Ascending aorta (tissue), 2 donors: ENCODE measurements at regions not wholly inside any gene's neighbourhood (a gene's known extent, or its start where the extent isn't known, plus 50 kb on each side); places are given as distances from the start of the nearest gene placed in this dataset.
"Not testable (repeated sequence)": the region's sequence is repeated elsewhere in the genome, so short reads cannot be mapped to it uniquely, and the experiment has no call there.

Source experiments
- DNase-seq, 2 donors: peaks; one replicate each; pipeline ENCODE4 v3.0.0-alpha.2; 2019; ENCODE audit warnings: low spot score in 2 of 2
- H3K27ac ChIP-seq, 2 donors: fragments of 200-600 bp; sonication (generic); one replicate each; pipeline ENCODE4 v1.5.1; 2016 to 2017; ENCODE audit warnings: mild to moderate bottlenecking in 1 of 2
- H3K27me3 ChIP-seq: fragments of 200-600 bp; sonication (generic); one replicate; pipeline ENCODE4 v1.5.1; 2017
- H3K36me3 ChIP-seq, 2 donors: fragments of 200-600 bp; sonication (generic); one replicate each; pipeline ENCODE4 v1.5.1; 2016
- H3K4me1 ChIP-seq, 2 donors: fragments of 200-600 bp; sonication (generic); one replicate each; pipeline ENCODE4 v1.5.1; 2016 to 2017; ENCODE audit warnings: mild to moderate bottlenecking in 1 of 2
- H3K4me3 ChIP-seq, 2 donors: fragments of 200-600 bp; sonication (generic); one replicate each; pipeline ENCODE4 v1.5.1; 2016 to 2017; ENCODE audit warnings: mild to moderate bottlenecking in 1 of 2
- H3K9me3 ChIP-seq, 2 donors: fragments of 200-600 bp; sonication (generic); one replicate each; pipeline ENCODE4 v1.5.1; 2016
- CTCF ChIP-seq, 3 experiments: fragments of 200-600 bp in 2 of 3; fragments of 450-650 bp in 1 of 3; sonication (generic) in 2 of 3; IDR thresholded peaks; one replicate each; pipeline ENCODE4 v1.5.1; 2016 to 2019; ENCODE audit warnings: antibody characterized with exemption in 3 of 3, mild to moderate bottlenecking in 1 of 3, moderate library complexity in 1 of 3
- intact Hi-C: fragments of 100-400 bp; cut with DNase I; formaldehyde crosslinking; loops from one replicate; pipeline ENCODE4 v1.15.1; 2023

GRCh38 chr2:36192983-36193382 is 162.6 kb upstream of the CRIM1 start:
- no peaks in the 10 kb centered on the region for H3K36me3 ChIP-seq
- H3K27me3 ChIP-seq, result no peaks in the 10 kb centered on the region
- no peak overlapping the region for H3K4me3 ChIP-seq
- H3K27ac ChIP-seq, result no peak overlapping the region
- no peak for DNase-seq
- intact Hi-C loops, result no loop called here
- H3K9me3 ChIP-seq, result no peaks in the 10 kb centered on the region
- TF ChIP-seq CTCF (IDR thresholded peaks at IDR 0.05), result no peak
- no peaks in the 10 kb centered on the region for H3K4me1 ChIP-seq

GRCh38 chr2:36190097-36190496 is 165.5 kb upstream of the CRIM1 start:
- Histone ChIP-seq H3K4me3 (no peak overlapping the region), H3K27ac (no peak overlapping the region), H3K36me3 (no peaks in the 10 kb centered on the region), H3K27me3 (no peaks in the 10 kb centered on the region), H3K4me1 (no peaks in the 10 kb centered on the region), H3K9me3 (no peaks in the 10 kb centered on the region)
- no peak for DNase-seq
- intact Hi-C loops, result no loop called here
- no peak for TF ChIP-seq CTCF (IDR thresholded peaks at IDR 0.05)

GRCh38 chr2:36185624-36186023 is 170.0 kb upstream of the CRIM1 start:
- no peak for DNase-seq
- H3K9me3 ChIP-seq, result no peaks in the 10 kb centered on the region
- H3K27ac ChIP-seq, result no peak overlapping the region
- intact Hi-C loops, result no loop called here
- H3K4me1 ChIP-seq, result no peaks in the 10 kb centered on the region
- TF ChIP-seq CTCF (IDR thresholded peaks at IDR 0.05), result no peak
- no peaks in the 10 kb centered on the region for H3K27me3 ChIP-seq
- no peaks in the 10 kb centered on the region for H3K36me3 ChIP-seq
- no peak overlapping the region for H3K4me3 ChIP-seq

- Histone ChIP-seq H3K9me3 (no peaks in the 10 kb centered on the region), H3K4me1 (no peaks in the 10 kb centered on the region), H3K36me3 (no peaks in the 10 kb centered on the region), H3K27me3 (no peaks in the 10 kb centered on the region), H3K27ac (no peak overlapping the region), H3K4me3 (no peak overlapping the region)
- DNase-seq, result no peak
- TF ChIP-seq CTCF (IDR thresholded peaks at IDR 0.05), result no peak
- intact Hi-C loops, result no loop called here
These were observed 170.7 kb upstream of the CRIM1 start for GRCh38 chr2:36184848-36185247.

GRCh38 chr2:36180789-36181482 is 174.6 kb upstream of the CRIM1 start:
- H3K27me3 ChIP-seq, H3K36me3 ChIP-seq, H3K9me3 ChIP-seq, DNase-seq, H3K4me1 ChIP-seq, H3K27ac ChIP-seq, H3K4me3 ChIP-seq, intact Hi-C loops: not testable (repeated sequence)

- H3K4me1 ChIP-seq, intact Hi-C loops, H3K36me3 ChIP-seq, DNase-seq, H3K27ac ChIP-seq, H3K27me3 ChIP-seq, H3K4me3 ChIP-seq, H3K9me3 ChIP-seq: not testable (repeated sequence)
These were observed 175.3 kb upstream of the CRIM1 start for GRCh38 chr2:36180293-36180692.

GRCh38 chr2:36179668-36180269 is 175.8 kb upstream of the CRIM1 start:
- H3K9me3 ChIP-seq, intact Hi-C loops, H3K4me3 ChIP-seq, H3K36me3 ChIP-seq, H3K27me3 ChIP-seq, H3K4me1 ChIP-seq, H3K27ac ChIP-seq, DNase-seq: not testable (repeated sequence)
